GM23338 (cell line): ENCODE measurements at regions not wholly inside any gene's neighbourhood (a gene's known extent, or its start where the extent isn't known, plus 50 kb on each side); places are given as distances from the start of the nearest gene placed in this dataset.

ENCODE experiments used
- POLR2AphosphoS5 ChIP-seq: IDR thresholded peaks from 2 replicates; pipeline ENCODE4 v1.6.1; 2016; ENCODE audit warnings: antibody characterized with exemption, low read depth
- REST ChIP-seq: IDR thresholded peaks from one replicate; pipeline ENCODE4 v1.6.1; 2018; ENCODE audit warnings: antibody characterized with exemption; ENCODE audit not compliant: unreplicated experiment
- ZNF331 ChIP-seq: fragments of 250-450 bp; sonication (Bioruptor Pico); IDR thresholded peaks from 2 replicates; pipeline ENCODE4 v1.5.0; 2020; ENCODE audit warnings: low read depth, mild to moderate bottlenecking, moderate library complexity
- TF ChIP-seq, protein P1 (sequence below), 2 experiments: fragments of 200-600 bp in 1 of 2; sonication (generic) in 1 of 2; conservative IDR thresholded peaks; 2 replicates each; pipeline versions ENCODE4 v1.5.1 to v1.6.1; 2016 to 2017; ENCODE audit warnings: antibody characterized with exemption in 2 of 2, low read depth in 2 of 2, mild to moderate bottlenecking in 2 of 2, moderate library complexity in 1 of 2

- TF ChIP-seq, protein P1, sequence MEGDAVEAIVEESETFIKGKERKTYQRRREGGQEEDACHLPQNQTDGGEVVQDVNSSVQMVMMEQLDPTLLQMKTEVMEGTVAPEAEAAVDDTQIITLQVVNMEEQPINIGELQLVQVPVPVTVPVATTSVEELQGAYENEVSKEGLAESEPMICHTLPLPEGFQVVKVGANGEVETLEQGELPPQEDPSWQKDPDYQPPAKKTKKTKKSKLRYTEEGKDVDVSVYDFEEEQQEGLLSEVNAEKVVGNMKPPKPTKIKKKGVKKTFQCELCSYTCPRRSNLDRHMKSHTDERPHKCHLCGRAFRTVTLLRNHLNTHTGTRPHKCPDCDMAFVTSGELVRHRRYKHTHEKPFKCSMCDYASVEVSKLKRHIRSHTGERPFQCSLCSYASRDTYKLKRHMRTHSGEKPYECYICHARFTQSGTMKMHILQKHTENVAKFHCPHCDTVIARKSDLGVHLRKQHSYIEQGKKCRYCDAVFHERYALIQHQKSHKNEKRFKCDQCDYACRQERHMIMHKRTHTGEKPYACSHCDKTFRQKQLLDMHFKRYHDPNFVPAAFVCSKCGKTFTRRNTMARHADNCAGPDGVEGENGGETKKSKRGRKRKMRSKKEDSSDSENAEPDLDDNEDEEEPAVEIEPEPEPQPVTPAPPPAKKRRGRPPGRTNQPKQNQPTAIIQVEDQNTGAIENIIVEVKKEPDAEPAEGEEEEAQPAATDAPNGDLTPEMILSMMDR (conservative IDR thresholded peaks at IDR 0.05; ENCODE audit: low read depth in 2 of 2), result no peak
- TF ChIP-seq REST (no peak), POLR2AphosphoS5 (no peak), ZNF331 (CRISPR knock-in tag) (no peak)
Measured at GRCh38 chr7:21368317-21368716, 59.6 kb upstream of the SP4 start.
